Thoracic aorta (tissue), 2 donors: ENCODE measurements at regions not wholly inside any gene's neighbourhood (a gene's known extent, or its start where the extent isn't known, plus 50 kb on each side); places are given as distances from the start of the nearest gene placed in this dataset.

Source experiments
- ATAC-seq: fragments of 150-250 bp; one replicate; pipeline ENCODE4 v1.8.0; 2017; ENCODE audit warnings: low read depth; ENCODE audit not compliant: insufficient number of reproducible peaks, low FRiP score
- DNase-seq: peaks from one replicate; pipeline ENCODE4 v3.0.0-alpha.2; 2020; ENCODE audit warnings: low spot score
- H3K27ac ChIP-seq, 2 donors: fragments of 200-600 bp; sonication (generic); 1 replicate in 1 of 2; 2 replicates in 1 of 2; pipeline ENCODE4 v1.5.1; 2016; ENCODE audit warnings: mild to moderate bottlenecking in 2 of 2, moderate library complexity in 2 of 2
- H3K27me3 ChIP-seq: fragments of 200-600 bp; sonication (generic); replicated peaks from 2 replicates; pipeline ENCODE4 v1.6.0; 2016; ENCODE audit warnings: mild to moderate bottlenecking; ENCODE audit not compliant: insufficient read depth
- H3K36me3 ChIP-seq: fragments of 200-600 bp; sonication (generic); one replicate; pipeline ENCODE4 v1.5.1; 2016
- H3K4me1 ChIP-seq, 2 donors: fragments of 200-600 bp; sonication (generic); 1 replicate in 1 of 2; 2 replicates in 1 of 2; pipeline versions ENCODE4 v1.5.1 to v1.6.0; 2016; ENCODE audit warnings: low read depth in 2 of 2, mild to moderate bottlenecking in 1 of 2; ENCODE audit not compliant: control insufficient read depth in 1 of 2
- H3K4me3 ChIP-seq: fragments of 200-600 bp; sonication (generic); 2 replicates; pipeline ENCODE4 v1.5.1; 2016; ENCODE audit warnings: mild to moderate bottlenecking
- H3K9me3 ChIP-seq: fragments of 200-600 bp; sonication (generic); 2 replicates; pipeline ENCODE4 v1.5.1; 2016
- TF ChIP-seq, protein P1 (sequence below): fragments of 200-600 bp; sonication (generic); IDR thresholded peaks from one replicate; pipeline ENCODE4 v1.5.1; 2019; ENCODE audit warnings: antibody characterized with exemption

DNA sequence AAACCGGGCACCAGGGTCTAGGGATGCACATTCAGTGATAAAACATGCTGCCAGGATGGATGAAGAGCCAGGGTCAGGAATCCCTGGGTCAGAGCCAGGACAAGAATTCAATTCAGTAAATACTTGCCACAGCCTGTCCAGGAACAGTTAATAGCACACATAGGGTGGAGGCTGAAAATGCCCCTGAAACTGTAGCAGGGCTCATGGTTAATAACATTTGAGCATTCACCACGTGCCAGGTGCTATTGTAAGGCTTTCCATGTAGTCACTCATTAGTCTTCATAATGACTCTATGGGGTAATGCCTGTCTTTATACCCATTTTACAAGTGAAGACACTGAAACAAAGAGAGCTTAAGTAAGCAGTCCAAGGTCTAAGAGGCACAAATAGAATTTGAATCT lies 296.3 kb downstream of the LRFN2 start:
- Histone ChIP-seq H3K27me3 (no peaks in the 10 kb centered on the region), H3K4me1 (no peaks in the 10 kb centered on the region), H3K9me3 (no peaks in the 10 kb centered on the region), H3K36me3 (no peaks in the 10 kb centered on the region), H3K4me3 (no peak overlapping the region), H3K27ac (no peak overlapping the region)
- DNase-seq (no peak), ATAC-seq (no peak)
- TF ChIP-seq, protein P1, sequence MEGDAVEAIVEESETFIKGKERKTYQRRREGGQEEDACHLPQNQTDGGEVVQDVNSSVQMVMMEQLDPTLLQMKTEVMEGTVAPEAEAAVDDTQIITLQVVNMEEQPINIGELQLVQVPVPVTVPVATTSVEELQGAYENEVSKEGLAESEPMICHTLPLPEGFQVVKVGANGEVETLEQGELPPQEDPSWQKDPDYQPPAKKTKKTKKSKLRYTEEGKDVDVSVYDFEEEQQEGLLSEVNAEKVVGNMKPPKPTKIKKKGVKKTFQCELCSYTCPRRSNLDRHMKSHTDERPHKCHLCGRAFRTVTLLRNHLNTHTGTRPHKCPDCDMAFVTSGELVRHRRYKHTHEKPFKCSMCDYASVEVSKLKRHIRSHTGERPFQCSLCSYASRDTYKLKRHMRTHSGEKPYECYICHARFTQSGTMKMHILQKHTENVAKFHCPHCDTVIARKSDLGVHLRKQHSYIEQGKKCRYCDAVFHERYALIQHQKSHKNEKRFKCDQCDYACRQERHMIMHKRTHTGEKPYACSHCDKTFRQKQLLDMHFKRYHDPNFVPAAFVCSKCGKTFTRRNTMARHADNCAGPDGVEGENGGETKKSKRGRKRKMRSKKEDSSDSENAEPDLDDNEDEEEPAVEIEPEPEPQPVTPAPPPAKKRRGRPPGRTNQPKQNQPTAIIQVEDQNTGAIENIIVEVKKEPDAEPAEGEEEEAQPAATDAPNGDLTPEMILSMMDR = no peak

DNA sequence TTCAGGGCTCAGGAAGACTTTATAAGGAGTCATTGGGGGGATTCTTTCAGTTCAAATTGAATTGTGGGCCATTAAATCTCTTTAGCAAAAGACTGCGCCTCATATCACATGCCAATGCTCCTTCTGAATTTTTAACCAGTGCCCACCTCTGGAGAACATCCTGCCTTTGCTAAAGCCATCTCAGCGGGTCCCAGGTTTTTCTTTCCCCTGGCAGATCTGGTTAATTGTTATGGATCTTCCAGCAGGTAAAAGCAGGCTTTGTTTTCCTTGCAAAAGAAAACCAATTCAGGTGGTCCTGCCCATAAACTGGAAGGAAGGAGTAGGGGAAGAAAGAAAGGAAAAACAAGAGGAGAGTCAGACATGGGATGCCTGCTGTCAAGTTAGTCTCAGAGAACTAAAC lies 298.2 kb downstream of the LRFN2 start:
- no peaks in the 10 kb centered on the region for H3K4me1 ChIP-seq
- H3K36me3 ChIP-seq = no peaks in the 10 kb centered on the region
- TF ChIP-seq, protein P1 = no peak
- H3K4me3 ChIP-seq = no peak overlapping the region
- no peak overlapping the region for H3K27ac ChIP-seq
- H3K27me3 ChIP-seq = no peaks in the 10 kb centered on the region
- H3K9me3 ChIP-seq = no peaks in the 10 kb centered on the region
- DNase-seq (no peak), ATAC-seq (no peak)

DNA sequence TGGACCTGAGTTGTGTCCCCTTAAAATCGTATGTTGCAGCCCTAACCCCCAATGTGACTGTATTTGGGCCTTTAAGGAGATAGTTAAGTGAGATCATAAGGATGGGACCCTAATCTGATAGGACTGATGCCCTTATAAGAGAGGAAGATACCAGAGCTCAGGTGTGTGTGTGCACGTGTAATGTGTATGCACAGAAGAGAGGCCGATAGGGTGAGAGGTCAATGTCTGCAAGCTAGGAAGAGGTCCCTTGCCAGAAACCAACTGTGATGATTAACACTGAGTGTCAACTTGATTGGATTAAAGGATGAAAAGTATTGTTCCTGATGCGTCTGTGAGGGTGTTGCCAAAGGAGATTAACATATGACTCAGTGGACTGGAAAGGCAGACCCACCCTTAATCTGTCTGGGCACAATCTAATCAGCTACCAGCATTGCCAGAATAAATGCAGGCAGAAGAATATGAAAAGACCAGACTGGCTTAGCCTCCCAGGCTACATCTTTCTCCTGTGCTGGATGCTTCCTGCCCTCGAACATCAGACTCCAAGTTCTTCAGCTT lies 299.8 kb downstream of the LRFN2 start:
- H3K4me3 ChIP-seq = no peak overlapping the region
- DNase-seq = no peak
- TF ChIP-seq, protein P1 = no peak
- no peak overlapping the region for H3K27ac ChIP-seq
- no peaks in the 10 kb centered on the region for H3K27me3 ChIP-seq
- no peaks in the 10 kb centered on the region for H3K4me1 ChIP-seq
- no peaks in the 10 kb centered on the region for H3K9me3 ChIP-seq
- ATAC-seq = no peak
- H3K36me3 ChIP-seq = no peaks in the 10 kb centered on the region

DNA sequence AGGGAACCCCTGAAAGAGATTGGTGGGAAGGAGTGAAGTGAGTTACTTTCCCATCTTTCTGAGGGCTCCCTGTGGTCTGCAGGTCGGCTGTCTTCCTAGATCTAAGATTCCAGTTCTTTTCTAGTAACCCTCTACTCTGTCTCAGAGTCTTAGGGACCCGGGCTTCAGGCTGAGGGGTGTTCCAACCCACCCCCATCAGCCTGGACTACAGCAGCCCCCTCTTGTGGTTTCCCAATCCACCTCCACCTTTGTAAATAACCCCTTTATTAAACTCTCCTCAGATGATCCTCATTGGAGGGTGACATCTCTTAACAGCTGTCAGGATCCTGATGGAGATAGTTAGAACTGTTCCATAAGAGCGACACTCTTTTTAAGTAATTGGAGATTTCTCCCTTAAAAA lies 300.4 kb downstream of the LRFN2 start:
- Histone ChIP-seq H3K36me3 (no peaks in the 10 kb centered on the region), H3K4me1 (no peaks in the 10 kb centered on the region), H3K27me3 (no peaks in the 10 kb centered on the region), H3K9me3 (no peaks in the 10 kb centered on the region), H3K27ac (no peak overlapping the region), H3K4me3 (no peak overlapping the region)
- DNase-seq (no peak), ATAC-seq (no peak)
- TF ChIP-seq, protein P1 = no peak

DNA sequence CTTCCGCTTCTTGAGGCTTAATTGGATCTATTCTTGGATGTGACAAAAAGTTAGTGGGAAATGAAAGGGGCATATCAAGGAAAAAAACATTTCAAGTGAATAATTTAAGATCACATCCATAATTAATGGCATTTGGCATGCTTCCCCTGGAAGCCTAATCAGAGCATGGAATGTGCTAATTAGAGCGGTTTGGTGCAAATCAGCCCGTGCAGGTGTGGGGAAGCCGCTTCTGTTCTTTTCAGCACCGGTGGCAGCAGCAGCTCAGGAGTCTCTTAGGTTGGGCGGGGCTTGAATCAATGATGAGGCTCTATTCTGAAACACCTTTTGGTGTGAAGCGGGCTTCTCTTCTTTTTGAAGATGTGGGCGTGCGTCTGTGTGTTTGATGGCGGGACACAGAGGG lies 301.2 kb downstream of the LRFN2 start:
- Histone ChIP-seq H3K27ac (no peak overlapping the region), H3K4me1 (no peaks in the 10 kb centered on the region), H3K4me3 (no peak overlapping the region), H3K27me3 (no peaks in the 10 kb centered on the region), H3K36me3 (no peaks in the 10 kb centered on the region), H3K9me3 (no peaks in the 10 kb centered on the region)
- no peak for ATAC-seq
- DNase-seq = no peak
- TF ChIP-seq, protein P1 = no peak
